Nucleus accumbens (tissue), 56 donors: ENCODE measurements at regions not wholly inside any gene's neighbourhood (a gene's known extent, or its start where the extent isn't known, plus 50 kb on each side); places are given as distances from the start of the nearest gene placed in this dataset.
A peak's percentile ranks its signal among the peaks of the same experiment; 100 is the strongest.

Experiments used
- DNase-seq, 56 donors: peaks; one replicate each; lab custom pipeline; 2025; lab: John Stamatoyannopoulos, UW

- DNase-seq = no peak
Observed at GRCh38 chr3:59118928-59119327, 69.1 kb upstream of the CFAP20DC start.

GRCh38 chr3:59117396-59117795 lies 67.6 kb upstream of the CFAP20DC start:
- no peak for DNase-seq

DNA sequence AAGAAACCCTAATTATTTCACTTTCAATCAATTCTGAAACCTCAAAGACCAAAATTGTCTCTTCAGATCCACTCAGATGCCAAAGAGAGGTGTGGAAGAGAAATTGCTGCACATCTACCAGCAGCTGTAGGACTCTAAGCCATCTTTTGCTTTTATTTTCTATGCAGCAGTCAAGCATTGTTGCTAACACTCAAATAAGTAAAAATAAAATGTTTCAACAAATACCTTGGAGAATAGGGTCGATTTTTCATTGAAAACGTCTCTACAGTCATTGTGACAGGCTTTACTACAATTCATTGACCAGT lies 66.4 kb upstream of the CFAP20DC start:
- no peak for DNase-seq

DNA sequence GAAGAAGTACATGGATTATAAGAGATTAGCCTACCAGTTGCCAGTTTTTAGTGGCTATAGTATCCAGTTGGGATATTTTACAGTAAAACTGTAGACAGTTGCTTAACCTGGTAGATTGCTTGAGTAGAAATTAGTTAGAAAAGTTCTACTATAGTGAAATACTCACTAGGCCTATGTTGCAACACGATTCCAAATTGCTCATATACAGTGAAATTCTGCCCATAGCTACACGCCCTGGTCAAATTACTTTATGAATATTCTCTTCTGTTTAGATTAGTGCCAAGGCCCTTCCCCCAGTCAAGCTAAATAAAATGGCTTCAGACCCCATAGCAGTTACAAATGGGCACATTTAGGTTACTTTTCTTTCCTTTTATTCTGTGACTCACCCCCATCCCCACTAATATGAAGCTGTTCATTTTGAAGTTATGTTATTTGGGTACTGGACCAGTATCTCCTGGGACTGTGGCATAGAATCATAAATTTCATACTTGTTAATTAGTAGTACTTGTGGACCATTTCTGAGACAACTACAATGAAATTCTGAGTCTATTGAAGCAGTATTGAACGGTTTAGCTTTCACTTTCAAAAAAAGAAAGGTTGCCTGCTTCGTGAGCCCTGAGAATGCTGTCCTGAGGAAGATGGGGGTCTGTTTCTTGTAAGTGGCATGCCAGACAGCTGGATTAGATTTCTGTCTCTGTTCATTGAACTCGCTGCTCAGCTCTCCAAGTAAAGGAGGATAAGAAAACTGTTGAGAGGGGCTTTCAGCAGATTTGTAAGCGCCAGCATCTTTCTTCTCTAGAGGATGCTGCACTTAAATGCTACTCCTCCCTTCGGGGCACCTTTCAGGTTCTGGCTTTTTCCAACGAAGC lies 65.8 kb upstream of the CFAP20DC start:
- no peak for DNase-seq

DNA sequence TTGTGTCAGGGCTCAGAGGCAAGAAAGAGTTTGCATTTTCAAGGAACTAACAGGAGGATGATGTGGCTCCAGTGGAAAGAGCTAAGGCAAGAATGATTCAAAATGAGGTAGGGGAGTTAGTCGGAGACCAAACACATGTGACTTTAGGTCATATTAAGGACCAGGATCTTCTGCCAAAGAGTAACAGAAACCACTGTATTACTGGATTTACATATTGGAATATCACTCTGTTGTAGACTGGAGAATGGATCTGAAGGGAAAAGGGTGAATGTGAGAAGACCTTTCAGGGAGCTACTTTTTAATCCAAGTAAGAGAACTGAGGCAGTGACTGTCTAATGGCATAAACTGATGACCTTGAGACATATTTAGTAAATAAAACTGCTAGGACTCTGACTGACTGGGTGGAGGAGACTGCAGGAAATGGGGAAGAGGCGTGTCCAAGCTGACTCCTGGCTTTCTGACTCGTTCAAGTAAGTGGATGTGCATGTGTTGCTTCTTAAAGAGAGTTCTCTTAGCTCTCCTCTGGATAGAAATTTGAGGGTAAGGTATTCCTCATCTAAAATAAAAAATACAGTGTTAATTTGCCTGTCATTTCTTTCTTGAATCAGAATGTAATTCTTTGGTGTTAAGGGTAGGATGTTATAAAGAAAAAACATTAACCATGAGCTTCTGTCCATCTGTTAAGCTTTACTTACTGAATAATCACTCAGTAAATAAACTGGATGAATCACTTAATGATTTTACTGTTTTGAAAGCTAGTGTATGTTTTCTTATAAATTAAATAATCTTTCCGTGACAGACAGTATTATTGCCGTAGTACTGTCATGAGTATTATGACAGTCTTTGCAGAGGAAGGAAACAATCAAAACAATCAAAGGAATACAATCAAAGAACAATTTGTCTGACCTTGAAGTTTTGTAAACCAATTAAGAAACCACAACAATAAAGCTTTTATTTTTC lies 58.3 kb upstream of the CFAP20DC start:
- no peak for DNase-seq

GRCh38 chr3:59106085-59106648 lies 56.3 kb upstream of the CFAP20DC start:
- DNase-seq = no peak

DNA sequence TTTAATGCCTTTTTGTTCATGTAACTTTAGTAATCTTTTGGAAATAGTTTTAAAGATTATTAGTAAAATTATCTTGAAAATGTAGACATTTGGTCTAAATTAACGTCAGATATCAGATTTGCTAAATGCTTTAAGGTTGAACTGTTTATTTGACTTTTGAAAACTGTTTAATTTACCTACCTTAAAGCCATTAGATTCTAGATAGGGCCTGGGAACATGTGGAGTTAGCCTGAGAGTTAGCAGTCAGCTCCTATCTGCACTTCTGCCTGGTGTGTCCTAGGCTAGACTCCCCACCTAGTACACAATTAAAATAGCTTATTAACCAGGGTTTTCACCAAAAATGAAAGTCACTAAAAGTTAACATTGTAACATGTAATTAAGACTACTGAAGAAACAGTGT lies 53.7 kb upstream of the CFAP20DC start:
- DNase-seq = no peak

DNA sequence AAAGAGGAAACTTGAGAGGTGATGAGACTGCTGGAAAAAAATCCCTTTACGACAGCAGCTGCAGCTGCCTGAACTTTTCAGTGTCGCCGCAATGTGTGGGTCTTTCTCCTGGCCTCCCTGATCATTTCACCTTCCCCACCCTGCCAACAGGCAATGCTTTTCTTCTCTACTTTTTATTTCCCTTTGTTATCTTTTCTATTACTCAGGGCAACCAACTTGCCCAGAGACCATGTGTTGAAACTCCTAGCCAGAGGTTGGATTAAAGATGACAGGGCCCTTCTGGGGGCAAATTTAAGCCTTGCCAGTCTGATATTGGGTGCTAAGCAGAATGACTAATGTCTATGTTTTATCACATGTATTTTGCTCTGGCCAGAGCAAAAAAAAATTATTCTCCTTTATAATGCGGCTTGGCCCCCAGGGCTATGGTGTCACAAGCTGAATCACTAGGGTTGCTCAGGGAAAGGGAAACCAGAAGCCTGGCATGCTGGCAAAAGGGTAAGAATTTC lies 51.5 kb upstream of the CFAP20DC start:
- peak in 1 of 56 donors; percentile 4 for DNase-seq
